Heart right ventricle (tissue), 16 donors: ENCODE measurements at regions not wholly inside any gene's neighbourhood (a gene's known extent, or its start where the extent isn't known, plus 50 kb on each side); places are given as distances from the start of the nearest gene placed in this dataset.
"Not testable (repeated sequence)": the region's sequence is repeated elsewhere in the genome, so short reads cannot be mapped to it uniquely, and the experiment has no call there.

ENCODE experiments used
- ATAC-seq, 8 donors: fragments of 200-7000 bp; cut with Tn5 transposase; one replicate each; pipeline ENCODE4 v1.9.1; 2020; ENCODE audit warnings: mild to moderate bottlenecking in 8 of 8, moderate library complexity in 8 of 8, moderate number of reproducible peaks in 1 of 8
- DNase-seq, 2 donors: peaks; one replicate each; pipeline ENCODE4 v3.0.0-alpha.2; 2020
- H3K27ac ChIP-seq, 10 donors: fragments of 200-600 bp; sonication (generic) in 2 of 10; one replicate each; pipeline versions ENCODE4 v1.5.0 to v1.8.0; 2020 to 2022; ENCODE audit warnings: mild to moderate bottlenecking in 3 of 10
- H3K27me3 ChIP-seq, 7 donors: fragments of 200-600 bp; one replicate each; pipeline ENCODE4 v1.8.0; 2021 to 2022; ENCODE audit warnings: mild to moderate bottlenecking in 2 of 7
- H3K36me3 ChIP-seq, 9 donors: fragments of 200-600 bp; sonication (generic) in 1 of 9; one replicate each; pipeline versions ENCODE4 v1.5.0 to v1.8.0; 2020 to 2022; ENCODE audit warnings: mild to moderate bottlenecking in 2 of 9
- H3K4me1 ChIP-seq, 9 donors: fragments of 200-600 bp; sonication (generic) in 1 of 9; one replicate each; pipeline versions ENCODE4 v1.5.0 to v1.8.0; 2020 to 2022; ENCODE audit warnings: mild to moderate bottlenecking in 4 of 9
- H3K4me3 ChIP-seq, 10 donors: fragments of 200-600 bp; sonication (generic) in 2 of 10; one replicate each; pipeline versions ENCODE4 v1.5.0 to v1.8.0; 2020 to 2022; ENCODE audit warnings: mild to moderate bottlenecking in 7 of 10, moderate library complexity in 2 of 10
- H3K9me3 ChIP-seq, 11 donors: fragments of 200-600 bp in 10 of 11; sonication (generic) in 2 of 11; one replicate each; pipeline versions ENCODE4 v1.5.0 to v1.8.0; 2013 to 2022; ENCODE audit warnings: mild to moderate bottlenecking in 2 of 11, control low read depth in 1 of 11, moderate library complexity in 1 of 11
- CTCF ChIP-seq, 9 donors: fragments of 200-600 bp; sonication (generic) in 2 of 9; IDR thresholded peaks; one replicate each; pipeline versions ENCODE4 v1.5.0 to v1.8.0; 2021 to 2022; ENCODE audit warnings: antibody characterized with exemption in 9 of 9, mild to moderate bottlenecking in 5 of 9, moderate library complexity in 1 of 9
- WGBS, 2 donors: extraction: QIAGEN DNeasy Blood & Tissue Kit; methylation state at CpG; one replicate each; pipeline ENCODE4 v1.1.7; 2013; ENCODE audit warnings: inconsistent platforms in 1 of 2; 5-methylcytosine and 5-hydroxymethylcytosine counted together
- intact Hi-C, 10 donors: fragments of 100-400 bp; cut with DNase I; formaldehyde crosslinking; loops; one replicate each; pipeline versions ENCODE4 v1.11.1 to v1.14.2; 2022
- donor health status: Arrhythmogenic right ventricular cardiomyopathy.
- donor health status: ischemic (EF 13 %, LVEDD 7.1; RV severe dilation, severe dysfunction).
- donor health status: healthy with polysubstance abuse.
- donor health status: DM: no; HTN: yes; CAD: no.
- donor health status: DM: no; HTN: no; CAD: no.
- donor health status: ischemic (EF 25% LVEDD 6.9; RV normal size, moderate dysfunction).
- donor health status: ischemic (EF 25% LVEDD 5.7; RV mildly dilated, moderate dysfunction).
- donor health status: healthy.
- donor health status: DM: yes; HTN: yes; CAD: no.
- donor health status: Ischemic cardiomyopathy.
- donor health status: ischemic (EF 35%, LVEDD 5.7; RV mildly dilated, moderate dysfunction).
- donor health status: nonischemic (EF 11% LVEDD 7.7; RV severe dilation, severe dysfunction).
- donor health status: DM: yes; HTN: yes; CAD: no.
- donor health status: PGD.
- donor health status: ischemic (EF 29% LVEDD 5.4; RV normal size, mild dysfunction).
- donor health status: nonischemic (EF 23%, LVEDD 6.1; RV moderate dilation, normal function).

- no peak overlapping the region for H3K4me3 ChIP-seq
- TF ChIP-seq CTCF (IDR thresholded peaks at IDR 0.05) = no peak
- no peak overlapping the region for H3K27ac ChIP-seq
- 79 to 80% methylated on average over 1 of the region's 1 CpG for WGBS, 2 donors
- H3K4me1 ChIP-seq = no peaks in the 10 kb centered on the region
- intact Hi-C loops = no loop called here
- ATAC-seq (no peak), DNase-seq (no peak)
- peaks cover 0 to 4% (median 0%) of the 10 kb centered on the region in 11 donors for H3K9me3 ChIP-seq
- H3K36me3 ChIP-seq = no peaks in the 10 kb centered on the region
- peaks cover 0 to 11% (median 2%) of the 10 kb centered on the region in 7 donors for H3K27me3 ChIP-seq
Observed at GRCh38 chr6:16933961-16934360, 167.9 kb upstream of the STMND1 start.

GRCh38 chr6:16933532-16933931, 168.3 kb upstream of the STMND1 start:
- no peak for ATAC-seq
- H3K27ac ChIP-seq = no peak overlapping the region
- TF ChIP-seq CTCF (IDR thresholded peaks at IDR 0.05) = no peak
- H3K36me3 ChIP-seq = no peaks in the 10 kb centered on the region
- no peak for DNase-seq
- H3K9me3 ChIP-seq = peaks cover 0 to 4% (median 0%) of the 10 kb centered on the region in 11 donors
- H3K4me3 ChIP-seq = no peak overlapping the region
- H3K27me3 ChIP-seq = peaks cover 0 to 8% (median 0%) of the 10 kb centered on the region in 7 donors
- intact Hi-C loops = no loop called here
- H3K4me1 ChIP-seq = no peaks in the 10 kb centered on the region
- WGBS, 2 donors = 79 to 83% methylated on average over 4 of the region's 4 CpGs

GRCh38 chr6:16932920-16933319, 168.9 kb upstream of the STMND1 start:
- Histone ChIP-seq H3K36me3 (no peaks in the 10 kb centered on the region), H3K27me3 (peaks cover 0 to 8% (median 0%) of the 10 kb centered on the region in 7 donors), H3K4me1 (no peaks in the 10 kb centered on the region), H3K9me3 (peaks cover 0 to 4% (median 0%) of the 10 kb centered on the region in 11 donors), H3K27ac (no peak overlapping the region), H3K4me3 (no peak overlapping the region)
- ATAC-seq (no peak), DNase-seq (no peak)
- intact Hi-C loops = no loop called here
- TF ChIP-seq CTCF (IDR thresholded peaks at IDR 0.05) = no peak
- 95% methylated on average over 4 of the region's 4 CpGs for WGBS, 2 donors

GRCh38 chr6:16931079-16931478, 169.8 kb upstream of the ATXN1 start:
- H3K4me1 ChIP-seq, intact Hi-C loops, ATAC-seq, H3K27ac ChIP-seq, H3K9me3 ChIP-seq, H3K27me3 ChIP-seq, H3K36me3 ChIP-seq, DNase-seq, H3K4me3 ChIP-seq: not testable (repeated sequence)

GRCh38 chr6:16930432-16930831, 169.2 kb upstream of the ATXN1 start:
- Histone ChIP-seq H3K27ac (no peak overlapping the region), H3K4me1 (no peaks in the 10 kb centered on the region), H3K4me3 (no peak overlapping the region), H3K27me3 (peaks cover 0 to 8% (median 0%) of the 10 kb centered on the region in 7 donors), H3K36me3 (no peaks in the 10 kb centered on the region), H3K9me3 (peaks cover 0 to 4% (median 0%) of the 10 kb centered on the region in 11 donors)
- DNase-seq = no peak
- no peak for ATAC-seq
- WGBS, 2 donors = 38 to 95% methylated on average over 1 of the region's 1 CpG
- intact Hi-C loops = no loop called here
- TF ChIP-seq CTCF (IDR thresholded peaks at IDR 0.05) = no peak
